Hematopoietic multipotent progenitor cell (in vitro differentiated cells): ENCODE measurements at regions not wholly inside any gene's neighbourhood (a gene's known extent, or its start where the extent isn't known, plus 50 kb on each side); places are given as distances from the start of the nearest gene placed in this dataset.
"Not testable (repeated sequence)": the region's sequence is repeated elsewhere in the genome, so short reads cannot be mapped to it uniquely, and the experiment has no call there.

Experiments used
- DNase-seq, 3 donors: peaks; one replicate each; pipeline ENCODE4 v3.0.0-alpha.2; 2011 to 2015; ENCODE audit warnings: low read depth in 2 of 3, low spot score in 2 of 3

DNA sequence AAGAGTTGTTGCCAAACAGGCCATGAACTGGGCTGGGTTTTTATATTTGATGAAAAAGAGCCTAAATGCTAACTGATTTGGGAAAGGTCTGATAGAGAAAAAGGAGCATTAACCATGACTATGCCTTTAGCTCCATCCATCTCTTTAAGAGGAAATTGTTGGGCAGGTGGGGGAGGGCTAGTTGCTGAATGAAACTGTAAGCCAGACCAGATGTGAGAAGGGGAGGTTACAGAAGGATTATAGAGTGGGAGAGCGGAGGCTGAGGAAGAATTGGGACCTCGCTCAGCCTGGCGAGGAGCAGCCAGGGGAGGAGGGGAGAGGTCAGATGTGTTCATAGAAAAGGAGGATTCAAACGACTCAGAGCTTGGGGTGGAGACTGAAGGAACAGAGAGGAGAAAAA is 74.9 kb upstream of the OTUD4 start:
- not testable (repeated sequence) for DNase-seq

DNA sequence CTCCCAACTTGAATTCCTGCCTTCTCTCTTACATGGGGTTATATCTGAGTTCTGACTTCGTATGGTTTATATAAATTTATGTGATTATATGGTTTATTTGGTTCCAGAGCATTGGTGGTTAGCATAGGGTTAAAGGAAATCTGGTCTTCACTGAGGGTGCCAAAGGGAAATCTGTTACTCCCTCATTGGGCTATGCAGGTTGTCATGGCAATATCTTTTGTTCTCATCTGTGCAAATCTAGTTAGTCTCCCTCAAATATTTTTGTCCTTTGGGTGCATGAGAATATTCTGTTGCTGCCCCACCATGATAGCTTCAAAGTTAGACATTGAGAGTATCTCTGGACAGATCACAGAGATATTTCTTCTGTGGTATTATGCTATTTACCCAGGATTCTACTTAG is 71.8 kb upstream of the OTUD4 start:
- DNase-seq: no peak

DNA sequence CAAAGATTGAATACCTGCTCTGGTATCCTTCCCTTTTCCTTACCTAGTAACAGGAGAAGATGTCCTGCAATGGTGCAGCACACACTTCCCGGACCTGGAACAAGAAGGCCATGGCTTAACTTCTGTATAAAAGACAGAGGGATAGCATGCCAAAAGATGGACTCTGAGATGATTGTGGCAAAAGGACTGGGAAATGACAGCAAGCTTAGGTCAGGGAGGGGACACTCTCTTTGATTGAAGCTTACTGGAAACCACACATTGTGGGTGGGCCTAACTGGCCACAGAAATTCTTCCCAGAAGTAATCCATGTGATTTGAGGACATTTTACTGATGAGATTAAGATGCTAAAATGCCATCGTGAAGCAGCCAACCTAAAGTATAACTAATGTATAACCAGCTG is 71.0 kb upstream of the OTUD4 start:
- no peak for DNase-seq

DNA sequence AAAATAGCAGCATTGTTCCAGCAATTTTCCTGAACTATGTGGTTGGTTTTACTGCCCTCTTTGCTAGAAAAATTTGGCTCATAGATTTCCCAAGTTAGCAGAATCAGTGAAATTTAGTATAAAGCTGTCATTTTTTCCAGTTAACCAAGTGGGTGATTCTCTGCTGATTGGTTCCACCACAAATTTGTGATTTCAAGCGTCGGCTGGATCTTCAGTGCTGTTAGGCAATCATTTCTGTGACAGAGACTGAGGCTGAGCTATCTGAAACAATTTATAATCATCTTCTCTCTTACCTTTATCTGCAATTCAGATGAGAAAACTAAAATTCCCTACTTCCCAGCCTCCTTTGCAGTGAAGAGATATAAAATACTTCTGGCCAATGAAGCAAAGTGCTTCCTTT is 68.6 kb upstream of the OTUD4 start:
- DNase-seq: no peak

DNA sequence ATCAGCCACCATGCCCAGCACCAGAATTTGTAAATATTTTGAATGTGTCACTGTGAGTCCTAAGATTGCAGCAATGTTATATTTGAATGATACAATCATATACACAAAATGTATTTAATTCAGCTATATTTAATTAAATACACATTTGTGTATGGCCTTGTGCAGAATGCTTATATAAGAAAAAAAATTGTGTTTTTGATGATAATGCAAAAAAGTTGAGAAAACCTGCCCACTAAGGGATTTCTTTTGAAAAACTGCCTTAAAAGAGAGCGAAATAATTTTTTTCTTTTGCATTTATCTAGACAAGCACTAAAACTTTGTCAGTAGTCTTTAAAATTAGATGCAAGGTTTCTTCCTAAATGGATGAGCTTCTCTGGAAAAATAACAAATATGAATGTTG is 68.1 kb upstream of the OTUD4 start:
- no peak for DNase-seq

DNA sequence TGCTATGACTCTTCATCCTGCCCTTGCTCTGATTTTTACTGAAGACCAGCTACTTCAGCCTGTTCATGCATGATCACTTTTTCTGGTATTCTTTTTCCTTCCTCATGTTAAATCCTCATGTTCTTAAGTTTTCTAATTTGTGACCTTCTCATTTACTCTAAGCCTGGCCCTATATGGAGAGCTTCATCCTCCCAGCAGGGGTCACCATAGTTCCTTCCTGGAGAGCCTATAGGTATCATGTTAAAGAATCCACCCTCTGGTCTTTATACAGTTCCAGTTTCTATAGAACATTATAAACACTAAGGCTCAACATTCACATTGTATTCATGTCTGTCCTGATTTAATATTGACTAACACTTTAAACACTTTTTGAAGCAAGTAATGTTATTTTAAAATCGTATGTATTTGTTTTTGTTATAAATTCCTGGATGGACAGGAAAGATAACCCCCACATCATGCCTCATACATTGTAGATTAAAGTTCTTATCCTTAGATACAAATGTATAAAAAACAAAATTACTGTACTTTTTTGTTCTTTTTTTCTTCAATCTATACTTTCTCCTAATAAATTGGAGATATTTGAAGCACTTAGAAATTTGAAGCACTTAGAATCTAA is 53.8 kb upstream of the OTUD4 start:
- DNase-seq: peak; percentile 5 to 83 (median 68)

DNA sequence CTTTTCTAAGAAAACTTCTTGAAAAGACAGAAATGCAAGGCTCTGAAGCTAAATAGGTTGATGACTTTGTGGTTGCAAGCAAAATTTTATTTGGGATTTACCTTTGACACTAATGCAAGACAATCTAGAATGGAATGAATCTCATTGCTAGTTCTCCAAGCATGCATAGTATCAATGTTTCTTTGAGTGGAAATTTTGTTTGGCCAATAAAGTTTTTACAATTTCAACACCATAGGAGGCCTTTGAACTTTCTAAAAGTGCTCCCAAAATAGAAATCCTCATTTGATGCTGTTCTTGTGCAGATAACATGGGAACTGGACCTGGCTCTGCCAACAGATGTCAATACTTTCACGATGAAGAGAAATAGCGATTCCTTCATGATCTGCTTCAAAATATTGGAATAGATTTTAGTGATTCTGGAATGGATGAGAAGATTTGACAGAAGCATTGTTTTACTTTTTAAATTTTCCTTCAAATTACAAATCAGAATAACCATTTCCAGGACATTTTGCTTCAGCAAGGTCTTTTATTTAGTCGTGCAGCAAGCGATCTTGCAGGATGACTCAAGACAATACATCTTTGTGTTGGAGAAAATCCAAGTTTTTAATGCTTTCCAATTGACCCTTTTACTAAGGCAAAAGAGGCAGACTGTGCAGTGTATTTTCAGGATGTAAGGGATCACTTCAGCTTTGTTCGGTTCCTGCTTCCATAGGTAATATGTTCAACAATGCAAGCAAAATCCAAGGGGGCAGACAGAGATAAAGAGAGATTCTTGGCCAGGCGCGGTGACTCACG is 51.7 kb upstream of the OTUD4 start:
- DNase-seq: no peak

DNA sequence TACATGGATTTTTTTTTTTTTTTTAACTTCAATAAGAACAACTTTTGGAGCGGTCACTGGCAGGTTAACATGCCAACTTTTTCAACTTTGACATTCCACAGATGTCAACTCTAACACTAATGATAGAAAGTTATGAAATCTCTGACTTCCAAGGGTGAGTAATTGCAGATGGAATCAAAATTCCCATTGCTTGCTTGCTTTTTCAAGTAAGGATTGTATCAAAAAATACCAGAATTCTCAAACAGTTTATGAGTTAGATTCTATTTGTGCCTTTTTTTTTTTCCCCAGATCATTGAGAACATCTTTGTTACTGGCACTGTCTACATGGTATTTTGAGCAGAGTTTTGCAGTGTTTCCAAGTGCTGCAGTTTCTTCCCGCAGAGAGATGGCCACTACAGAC is 50.3 kb upstream of the OTUD4 start:
- DNase-seq: no peak
